Fibroblast of pulmonary artery (primary cell): ENCODE measurements at regions not wholly inside any gene's neighbourhood (a gene's known extent, or its start where the extent isn't known, plus 50 kb on each side); places are given as distances from the start of the nearest gene placed in this dataset.

Experiments used
- DNase-seq: peaks from one replicate; pipeline ENCODE4 v3.0.0-alpha.2; 2010; ENCODE audit warnings: low read depth
- H3K4me3 ChIP-seq: replicated peaks from 2 replicates; pipeline ENCODE4 v1.5.1; 2011; ENCODE audit warnings: low read depth, mild to moderate bottlenecking, control low read depth, low read length, moderate library complexity
- TF ChIP-seq, protein P1 (sequence below): IDR thresholded peaks from 2 replicates; pipeline ENCODE4 v1.5.1; 2011; ENCODE audit warnings: mild to moderate bottlenecking, control low read depth, low read length, inconsistent platforms; ENCODE audit errors: missing control alignments

DNA sequence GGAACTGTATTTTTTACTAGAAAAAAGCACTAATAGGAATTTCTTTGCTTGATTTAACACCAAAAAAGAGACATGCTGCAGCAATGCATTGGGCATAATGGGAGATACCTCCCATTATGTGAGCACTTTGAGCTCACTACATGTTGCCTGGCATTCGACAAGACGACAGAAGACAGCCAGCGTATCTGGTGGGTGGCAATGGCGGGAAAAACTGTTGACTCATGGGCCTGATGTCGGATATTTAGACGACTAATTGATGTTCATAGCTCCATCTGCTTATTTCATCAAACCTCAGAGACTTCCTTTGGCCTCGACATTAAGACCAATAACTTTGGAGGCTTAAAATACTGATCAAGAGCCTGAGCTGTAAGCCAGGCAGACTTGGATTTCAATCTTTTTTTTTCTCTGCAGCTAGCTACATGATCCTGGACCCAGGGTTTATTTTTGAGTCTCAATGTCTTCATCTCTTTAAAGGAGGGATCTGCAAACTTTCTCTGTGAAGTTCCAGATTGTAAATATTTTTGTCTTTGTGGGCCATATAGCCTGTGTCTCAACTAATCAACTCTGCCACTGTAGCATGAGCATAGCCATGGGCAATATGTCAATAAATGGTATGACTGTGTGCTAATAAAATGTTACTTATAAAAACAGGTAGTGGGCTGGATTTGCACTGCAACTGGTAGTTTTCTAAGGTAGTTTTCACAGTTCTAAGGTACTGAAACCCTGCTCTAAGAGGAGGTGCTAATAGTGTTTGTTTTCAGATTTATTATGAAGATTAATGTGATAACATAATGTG lies 375.1 kb downstream of the METTL15 start:
- no peak for DNase-seq
- TF ChIP-seq, protein P1, sequence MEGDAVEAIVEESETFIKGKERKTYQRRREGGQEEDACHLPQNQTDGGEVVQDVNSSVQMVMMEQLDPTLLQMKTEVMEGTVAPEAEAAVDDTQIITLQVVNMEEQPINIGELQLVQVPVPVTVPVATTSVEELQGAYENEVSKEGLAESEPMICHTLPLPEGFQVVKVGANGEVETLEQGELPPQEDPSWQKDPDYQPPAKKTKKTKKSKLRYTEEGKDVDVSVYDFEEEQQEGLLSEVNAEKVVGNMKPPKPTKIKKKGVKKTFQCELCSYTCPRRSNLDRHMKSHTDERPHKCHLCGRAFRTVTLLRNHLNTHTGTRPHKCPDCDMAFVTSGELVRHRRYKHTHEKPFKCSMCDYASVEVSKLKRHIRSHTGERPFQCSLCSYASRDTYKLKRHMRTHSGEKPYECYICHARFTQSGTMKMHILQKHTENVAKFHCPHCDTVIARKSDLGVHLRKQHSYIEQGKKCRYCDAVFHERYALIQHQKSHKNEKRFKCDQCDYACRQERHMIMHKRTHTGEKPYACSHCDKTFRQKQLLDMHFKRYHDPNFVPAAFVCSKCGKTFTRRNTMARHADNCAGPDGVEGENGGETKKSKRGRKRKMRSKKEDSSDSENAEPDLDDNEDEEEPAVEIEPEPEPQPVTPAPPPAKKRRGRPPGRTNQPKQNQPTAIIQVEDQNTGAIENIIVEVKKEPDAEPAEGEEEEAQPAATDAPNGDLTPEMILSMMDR = no peak
- H3K4me3 ChIP-seq = no peak overlapping the region

DNA sequence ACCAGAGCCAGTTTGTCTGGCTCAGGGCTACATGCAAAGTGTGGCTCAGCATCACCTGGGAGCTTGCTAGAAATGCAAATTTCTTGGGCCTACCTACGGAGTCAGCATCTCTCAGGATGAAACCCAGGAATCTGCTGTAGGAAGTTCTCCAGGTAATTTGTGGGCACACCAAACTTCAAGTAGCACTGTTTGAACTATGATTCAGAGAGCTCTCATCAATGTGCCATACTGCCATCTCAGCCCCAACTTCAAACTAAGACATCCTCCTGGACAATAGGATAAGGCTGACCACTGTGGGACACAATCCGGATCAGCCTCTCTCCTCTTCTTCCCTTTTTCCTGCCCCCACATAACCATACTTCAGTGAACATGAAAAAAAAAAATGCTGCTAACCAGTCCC lies 374.5 kb downstream of the METTL15 start:
- DNase-seq = no peak
- TF ChIP-seq, protein P1 = no peak
- H3K4me3 ChIP-seq = no peak overlapping the region

DNA sequence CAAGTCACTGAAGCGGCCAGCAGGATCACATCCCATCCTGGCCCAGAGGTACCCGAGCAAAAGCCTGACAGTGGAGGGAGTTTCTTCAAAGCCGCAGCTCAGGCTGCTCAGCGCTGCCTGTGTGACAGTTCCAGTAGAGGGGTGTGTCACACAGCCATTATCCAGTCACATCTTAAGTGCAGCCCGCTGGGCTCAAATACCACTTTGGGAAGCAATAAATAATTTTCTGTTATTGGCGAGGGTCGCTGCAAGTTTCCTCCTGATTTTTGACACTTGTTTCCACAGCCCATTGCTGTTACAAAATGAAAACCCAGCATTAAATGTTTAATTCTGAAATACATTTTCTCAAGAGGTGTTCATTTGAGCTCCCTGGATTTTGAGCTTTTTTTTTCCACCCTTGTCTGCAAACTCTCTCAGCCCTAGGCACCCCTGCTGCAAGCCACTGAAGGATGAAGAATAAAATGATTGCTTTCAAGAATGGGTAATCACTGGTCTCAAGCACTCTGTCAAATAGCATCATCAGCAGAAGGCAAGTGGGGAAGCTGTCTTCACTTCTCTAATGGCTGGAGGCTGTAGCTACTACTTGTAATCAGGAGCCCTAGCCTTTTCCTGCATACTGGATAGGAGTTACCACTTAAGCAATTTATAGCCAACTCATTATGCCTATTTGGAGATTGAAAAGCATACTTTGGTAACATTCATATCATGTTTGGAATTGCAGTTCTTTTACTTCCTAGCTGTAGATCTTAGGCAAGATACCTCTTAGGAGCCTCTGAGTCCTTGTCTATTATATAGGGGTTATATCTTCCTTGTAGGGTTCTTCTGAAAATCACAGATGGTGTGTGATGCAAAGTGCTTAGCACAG lies 373.7 kb downstream of the METTL15 start:
- TF ChIP-seq, protein P1 = no peak
- DNase-seq = no peak

DNA sequence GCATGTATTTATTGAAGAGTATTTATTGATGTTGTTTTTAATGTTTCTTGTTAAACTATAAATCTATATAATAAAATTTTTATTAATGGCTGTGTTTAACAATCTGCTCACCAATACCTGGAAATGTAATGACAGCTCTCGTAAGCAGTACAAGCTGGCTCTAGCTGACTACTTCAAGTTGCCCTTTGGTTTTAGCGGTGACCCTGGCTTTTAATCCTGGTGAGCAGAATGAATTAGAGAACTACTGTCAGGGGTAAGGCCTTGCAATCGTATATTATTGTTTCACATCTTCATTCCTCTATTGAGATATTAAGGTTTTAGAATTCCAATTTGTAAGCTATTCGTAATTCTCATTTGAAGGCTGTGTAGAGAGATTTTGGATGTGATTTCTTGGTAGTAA lies 372.2 kb downstream of the METTL15 start:
- TF ChIP-seq, protein P1 = no peak
- H3K4me3 ChIP-seq = no peak overlapping the region
- no peak for DNase-seq

More for the DNA sequence above, 373.7 kb downstream of the METTL15 start:
- H3K4me3 ChIP-seq = no peak overlapping the region

DNA sequence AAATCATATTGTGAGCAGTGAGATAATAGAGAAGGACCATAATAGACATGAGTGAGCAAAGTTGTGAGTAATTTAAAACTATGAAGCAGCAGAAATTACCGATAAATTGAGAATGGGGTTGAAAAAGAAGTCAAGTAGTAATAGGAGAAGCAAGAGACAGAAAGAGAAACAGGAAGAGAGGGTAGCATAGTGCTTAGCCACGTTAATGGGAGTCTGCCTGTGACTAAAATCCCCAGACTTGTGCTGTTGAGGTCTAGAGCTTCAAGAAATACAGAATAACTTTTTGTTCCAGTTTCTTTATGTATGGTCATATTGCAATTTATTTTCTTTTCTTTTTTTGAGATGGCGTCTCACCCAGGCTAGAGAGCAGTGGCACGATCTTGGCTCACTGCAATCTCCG lies 368.7 kb downstream of the METTL15 start:
- TF ChIP-seq, protein P1 = no peak
- no peak overlapping the region for H3K4me3 ChIP-seq
- DNase-seq = no peak

DNA sequence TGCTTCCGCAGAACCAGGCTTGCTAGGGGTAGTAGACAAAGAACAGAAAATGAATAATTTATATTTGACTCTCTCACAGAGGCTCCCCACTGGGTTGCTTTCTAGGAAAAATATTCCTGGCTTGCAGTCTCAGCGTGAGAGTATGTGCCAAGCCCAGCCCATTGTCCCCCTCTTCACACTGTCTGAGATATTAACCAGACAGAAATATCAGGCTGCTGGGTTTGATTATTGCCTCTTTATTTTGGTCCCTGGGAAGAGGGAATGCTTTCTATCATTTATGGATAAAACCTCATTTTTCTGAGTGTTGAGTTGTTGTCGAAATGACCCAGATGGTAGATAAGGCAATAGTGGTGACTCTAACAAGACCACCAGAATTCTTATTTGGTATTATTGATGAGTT lies 367.9 kb downstream of the METTL15 start:
- DNase-seq = no peak
- TF ChIP-seq, protein P1 = no peak
- no peak overlapping the region for H3K4me3 ChIP-seq
